HG03565 (cell line): ENCODE measurements at regions not wholly inside any gene's neighbourhood (a gene's known extent, or its start where the extent isn't known, plus 50 kb on each side); places are given as distances from the start of the nearest gene placed in this dataset.

Source experiments
- ATAC-seq: cut with Tn5 transposase; IDR thresholded peaks from one replicate; pipeline ENCODE4 v1.9.1; 2021; ENCODE audit warnings: mild to moderate bottlenecking, moderate library complexity; ENCODE audit not compliant: unreplicated experiment

GRCh38 chr2:2755990-2756389 lies 424.9 kb upstream of the MYT1L start:
- no peak for ATAC-seq

- ATAC-seq = no peak
Observed at GRCh38 chr2:2754940-2755339, 423.9 kb upstream of the MYT1L start.

- ATAC-seq = no peak
Observed at GRCh38 chr2:2751715-2752315, 420.7 kb upstream of the MYT1L start.

DNA sequence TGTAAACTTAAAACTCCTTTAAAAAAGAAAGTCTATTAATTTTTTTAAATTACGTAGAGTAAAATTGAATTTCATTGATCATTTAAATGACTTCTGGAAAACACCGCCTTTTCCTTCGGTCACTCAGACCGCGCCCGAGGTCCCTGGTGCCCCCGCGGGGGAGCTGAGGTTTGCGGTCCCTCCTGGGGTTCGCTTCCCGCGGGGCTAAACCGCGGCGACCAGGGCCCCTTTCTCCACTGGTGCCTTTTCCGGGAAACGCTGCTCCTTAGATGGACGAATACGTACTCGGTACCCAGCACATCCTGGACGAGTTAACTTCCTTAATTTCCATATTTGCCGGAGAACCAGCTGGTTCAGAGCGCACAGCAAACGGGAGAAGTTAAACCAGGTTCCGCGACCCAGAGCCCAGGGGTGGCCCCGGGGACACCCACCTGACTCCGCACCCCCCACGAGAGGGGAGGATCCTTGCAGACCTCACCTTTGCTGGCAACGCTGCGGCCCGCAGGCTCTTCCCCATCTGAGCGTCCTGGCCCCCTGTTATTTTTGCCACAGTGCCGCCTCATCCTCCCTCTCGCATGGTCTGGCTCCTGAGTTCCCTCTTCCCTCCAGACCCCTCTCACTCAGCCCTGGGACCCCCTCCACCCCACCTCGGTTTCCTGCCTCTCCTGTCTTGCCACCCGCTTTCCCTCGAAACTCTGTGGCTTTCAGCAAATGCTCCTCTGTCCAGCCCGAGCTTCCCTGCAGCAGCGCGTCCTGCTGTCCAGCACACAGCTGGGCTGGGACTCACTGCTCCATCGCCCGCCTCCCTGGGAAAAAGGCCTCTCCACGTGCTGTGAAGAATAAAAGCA lies 420.0 kb upstream of the MYT1L start:
- ATAC-seq = no peak

DNA sequence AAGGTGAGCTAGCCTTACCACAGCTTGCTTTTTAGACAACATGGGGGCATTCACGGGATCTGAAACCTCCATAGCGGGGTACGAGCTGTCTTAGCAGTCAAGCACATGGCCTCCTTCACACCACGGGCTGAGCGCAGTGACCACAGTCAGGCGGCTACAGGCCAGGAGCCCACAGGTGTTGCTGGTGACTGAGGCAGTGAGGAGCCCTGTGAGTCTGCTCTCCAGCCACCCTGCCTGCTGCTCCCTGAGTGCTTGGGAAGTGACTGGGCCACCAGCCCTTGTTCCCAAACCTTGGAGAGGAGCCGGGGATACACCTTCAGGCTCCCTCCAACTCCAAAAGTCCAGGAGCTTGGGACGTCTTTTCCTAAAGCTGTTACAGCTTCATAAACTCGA lies 418.1 kb upstream of the MYT1L start:
- no peak for ATAC-seq

DNA sequence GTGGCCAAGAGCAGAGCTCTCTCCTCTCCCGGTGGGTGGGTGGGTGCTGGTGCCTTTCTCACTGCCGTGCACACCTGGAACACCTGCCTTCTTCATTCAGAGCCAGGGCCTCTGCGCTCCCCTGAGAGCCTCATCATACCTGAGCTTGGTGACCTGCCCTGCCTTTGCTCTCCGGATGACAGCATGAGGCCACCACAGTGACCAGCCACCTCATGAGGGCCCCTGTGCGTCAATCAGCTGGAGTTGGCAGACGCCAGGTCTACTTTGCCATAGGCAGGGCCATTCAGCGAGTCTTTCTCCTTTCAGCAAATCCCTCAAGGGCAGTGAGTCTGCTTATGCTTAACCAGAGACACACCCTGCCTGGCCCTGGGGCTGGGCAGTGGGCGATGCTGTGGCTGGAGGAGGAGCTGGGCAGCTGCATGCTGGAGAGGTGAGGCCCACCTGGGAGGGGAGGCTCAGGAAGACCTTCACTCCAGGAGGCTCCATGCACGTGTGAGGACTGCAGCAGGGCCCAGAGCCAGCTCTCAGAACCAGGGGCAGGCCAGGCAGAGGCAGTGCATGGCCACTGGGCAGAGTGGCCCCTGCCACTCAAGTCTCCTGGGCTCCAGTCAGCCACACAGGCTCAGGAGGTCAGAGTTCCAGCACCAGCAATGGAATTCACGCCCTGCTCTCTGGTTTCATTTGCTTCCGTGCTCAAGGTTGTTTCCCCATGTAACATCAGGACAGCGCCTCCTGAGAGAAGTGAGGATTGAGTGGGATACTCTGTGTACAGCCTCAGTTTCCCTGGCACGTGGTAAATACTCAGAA lies 417.5 kb upstream of the MYT1L start:
- no peak for ATAC-seq

GRCh38 chr2:2747797-2748301 lies 416.8 kb upstream of the MYT1L start:
- ATAC-seq = no peak

DNA sequence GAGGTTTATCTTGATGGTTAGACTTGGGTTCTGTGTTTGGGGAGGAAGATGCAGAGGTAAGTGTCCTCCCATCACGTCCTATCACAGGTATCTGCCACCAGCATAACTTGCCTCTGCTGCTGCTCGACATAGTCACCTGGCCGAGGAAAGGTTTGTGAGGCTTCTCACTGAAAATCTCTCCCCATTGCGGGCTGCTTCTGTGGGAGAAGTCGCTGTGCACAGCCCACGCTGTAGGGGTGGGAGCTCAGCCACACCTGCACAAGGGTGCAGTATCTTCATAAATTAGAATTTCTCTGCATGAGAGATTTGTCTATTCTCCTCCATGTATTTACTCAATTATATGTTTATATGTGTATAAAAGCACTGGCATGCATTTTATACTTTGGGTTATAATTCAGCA lies 415.7 kb upstream of the MYT1L start:
- ATAC-seq = no peak

- no peak for ATAC-seq
Observed at GRCh38 chr2:2744958-2745715, 414.1 kb upstream of the MYT1L start.

- no peak for ATAC-seq
Observed at GRCh38 chr2:2744107-2744506, 413.0 kb upstream of the MYT1L start.

GRCh38 chr2:2743164-2743571 lies 412.1 kb upstream of the MYT1L start:
- no peak for ATAC-seq

GRCh38 chr2:2742726-2743125 lies 411.7 kb upstream of the MYT1L start:
- ATAC-seq = no peak

DNA sequence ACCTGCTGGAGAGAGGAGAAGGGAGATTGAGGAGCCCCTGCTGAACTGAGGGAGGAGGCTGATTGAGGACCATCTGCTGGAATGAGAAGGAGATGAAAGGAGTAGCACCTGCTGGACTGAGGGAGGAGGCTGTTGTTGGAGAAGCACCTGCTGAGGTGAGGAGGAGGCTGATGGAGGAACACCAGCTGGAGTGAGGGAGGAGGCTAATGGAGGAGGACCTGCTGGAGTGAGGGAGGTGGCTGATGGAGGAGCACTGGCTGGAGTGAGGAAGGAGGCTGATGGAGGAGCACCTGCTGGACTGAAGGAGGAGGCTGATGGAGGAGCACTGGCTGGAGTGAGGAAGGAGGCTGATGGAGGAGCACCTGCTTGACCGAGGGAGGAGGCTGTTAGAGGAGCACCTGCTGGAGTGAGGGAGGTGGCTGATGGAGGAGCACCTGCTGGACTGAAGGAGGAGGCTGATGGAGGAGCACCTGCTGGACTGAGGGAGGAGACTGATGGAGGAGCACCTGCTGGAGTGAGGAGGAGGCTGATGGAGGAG lies 409.2 kb upstream of the MYT1L start:
- ATAC-seq = no peak

DNA sequence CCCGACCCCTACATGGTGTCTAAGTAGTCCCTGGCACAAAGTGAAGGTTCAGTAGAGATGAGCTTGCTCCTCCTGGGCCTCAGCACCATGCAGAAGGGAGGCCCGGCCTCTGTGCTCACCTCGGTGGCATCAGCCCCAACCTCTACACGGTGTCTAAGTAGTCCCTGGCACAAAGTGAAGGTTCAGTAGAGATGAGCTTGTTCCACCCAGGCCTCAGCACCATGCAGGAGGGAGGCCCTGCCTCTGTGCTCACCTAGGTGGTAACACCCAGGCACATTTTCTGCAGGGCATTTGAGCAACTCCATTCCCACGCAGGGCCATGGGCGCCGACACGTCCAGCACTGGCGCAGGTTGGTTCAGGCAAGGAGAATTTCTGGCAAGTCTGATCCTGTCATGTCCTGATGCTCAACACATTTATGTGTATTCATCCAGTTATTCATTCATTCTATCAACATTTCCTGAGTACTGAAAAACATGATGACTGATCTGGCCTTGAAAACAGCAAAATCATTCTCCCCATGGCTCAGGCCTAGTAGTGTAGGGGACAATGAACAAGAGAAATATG lies 408.2 kb upstream of the MYT1L start:
- no peak for ATAC-seq

GRCh38 chr2:2738684-2739083 lies 407.6 kb upstream of the MYT1L start:
- no peak for ATAC-seq

- no peak for ATAC-seq
Observed at GRCh38 chr2:2738276-2738675, 407.2 kb upstream of the MYT1L start.

DNA sequence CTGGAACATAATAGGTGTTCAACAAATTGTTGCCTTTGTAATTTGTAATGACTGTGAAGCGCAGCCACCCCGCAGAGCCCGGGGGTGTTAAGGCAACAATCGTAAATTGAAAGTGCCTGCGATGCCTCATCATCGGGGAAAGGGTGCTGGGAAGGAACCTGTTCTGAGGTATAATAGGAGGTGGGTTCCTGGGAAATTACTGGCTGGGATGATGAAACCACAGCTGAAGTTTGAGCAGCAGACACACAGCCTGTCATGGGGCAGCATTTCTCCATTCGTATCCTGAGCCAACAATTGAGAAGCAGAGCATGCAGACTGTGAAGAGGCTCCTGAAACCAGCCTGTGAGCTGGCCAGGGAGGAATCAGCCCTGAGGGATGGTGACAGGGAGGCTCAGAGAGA lies 404.0 kb upstream of the MYT1L start:
- ATAC-seq = no peak

DNA sequence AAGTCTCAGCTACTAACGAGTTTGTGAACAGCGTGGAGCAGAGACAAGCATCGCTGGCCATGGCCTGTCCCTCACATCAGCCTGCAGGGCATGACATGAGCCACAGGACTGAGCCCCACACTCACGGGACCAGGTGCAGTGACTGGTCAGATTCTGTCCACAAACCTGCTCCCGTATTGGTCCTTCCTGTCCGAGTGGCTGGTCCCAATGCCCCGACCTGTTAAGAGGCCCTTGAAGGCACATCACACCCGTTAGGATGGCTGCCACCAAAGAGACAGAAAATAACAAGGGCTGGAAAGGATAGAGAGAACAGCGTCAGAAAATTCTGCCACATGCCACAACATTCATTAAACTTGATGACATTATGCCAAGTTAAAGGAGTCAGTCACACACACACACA lies 403.2 kb upstream of the MYT1L start:
- no peak for ATAC-seq

GRCh38 chr2:2733818-2734217 lies 402.7 kb upstream of the MYT1L start:
- ATAC-seq = no peak
